K562 (cell line): ENCODE measurements at regions not wholly inside any gene's neighbourhood (a gene's known extent, or its start where the extent isn't known, plus 50 kb on each side); places are given as distances from the start of the nearest gene placed in this dataset.

Source experiments
- ASH1L ChIP-seq: fragments of 450-650 bp; IDR thresholded peaks from 2 replicates; pipeline ENCODE4 v1.6.1; 2018; ENCODE audit warnings: borderline replicate concordance, mild to moderate bottlenecking, low read depth; ENCODE audit not compliant: partially characterized antibody
- POU5F1 ChIP-seq: fragments of 150-350 bp; IDR thresholded peaks from 2 replicates; pipeline ENCODE4 v1.6.1; 2014; ENCODE audit warnings: borderline replicate concordance, low read length, low read depth, mild to moderate bottlenecking; ENCODE audit not compliant: partially characterized antibody
- RAD51 ChIP-seq: fragments of 450-650 bp; IDR thresholded peaks from 2 replicates; pipeline ENCODE4 v1.7.1; 2016; ENCODE audit warnings: low read depth, mild to moderate bottlenecking, borderline replicate concordance
- TRIM24 ChIP-seq, 2 experiments: fragments of 450-650 bp; IDR thresholded peaks; 2 replicates each; pipeline ENCODE4 v1.6.1; 2016
- ZNF124 ChIP-seq: sonication (generic); formaldehyde crosslinking; IDR thresholded peaks from 2 replicates; pipeline ENCODE4 v1.8.1; 2022; ENCODE audit warnings: missing genetic modification reagents
- ZNF586 ChIP-seq: fragments of 450-650 bp; formaldehyde crosslinking; conservative IDR thresholded peaks from 2 replicates; pipeline ENCODE4 v1.4.0; 2020; ENCODE audit warnings: mild to moderate bottlenecking, moderate library complexity
- TF ChIP-seq, protein P1 (sequence below): fragments of 450-650 bp; IDR thresholded peaks from 2 replicates; pipeline ENCODE4 v1.7.0; 2016; ENCODE audit warnings: borderline replicate concordance
- TF ChIP-seq, protein P2 (sequence below): sonication (generic); formaldehyde crosslinking; IDR thresholded peaks from 2 replicates; pipeline ENCODE4 v1.5.0; 2020; ENCODE audit warnings: missing genetic modification reagents

DNA sequence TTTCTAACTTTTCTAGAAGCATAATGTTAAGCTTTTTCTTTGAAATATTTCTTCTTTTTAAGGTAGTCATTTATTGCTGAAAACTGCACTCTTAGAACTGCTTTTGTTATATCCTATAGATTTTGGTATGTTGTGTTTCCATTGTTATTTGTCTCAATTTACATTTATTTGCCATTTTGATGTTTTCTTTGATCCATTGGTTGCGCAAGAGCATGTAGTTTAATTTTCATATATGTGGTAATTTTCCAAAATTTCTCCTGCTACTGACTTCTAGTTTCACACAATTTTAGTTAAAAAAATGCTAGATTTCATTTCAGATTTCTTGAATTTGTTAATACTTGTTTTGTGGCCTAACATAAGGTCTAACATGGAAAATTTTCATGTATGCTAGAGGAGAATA lies 1029.3 kb upstream of the TYRP1 start:
- TF ChIP-seq, protein P1, sequence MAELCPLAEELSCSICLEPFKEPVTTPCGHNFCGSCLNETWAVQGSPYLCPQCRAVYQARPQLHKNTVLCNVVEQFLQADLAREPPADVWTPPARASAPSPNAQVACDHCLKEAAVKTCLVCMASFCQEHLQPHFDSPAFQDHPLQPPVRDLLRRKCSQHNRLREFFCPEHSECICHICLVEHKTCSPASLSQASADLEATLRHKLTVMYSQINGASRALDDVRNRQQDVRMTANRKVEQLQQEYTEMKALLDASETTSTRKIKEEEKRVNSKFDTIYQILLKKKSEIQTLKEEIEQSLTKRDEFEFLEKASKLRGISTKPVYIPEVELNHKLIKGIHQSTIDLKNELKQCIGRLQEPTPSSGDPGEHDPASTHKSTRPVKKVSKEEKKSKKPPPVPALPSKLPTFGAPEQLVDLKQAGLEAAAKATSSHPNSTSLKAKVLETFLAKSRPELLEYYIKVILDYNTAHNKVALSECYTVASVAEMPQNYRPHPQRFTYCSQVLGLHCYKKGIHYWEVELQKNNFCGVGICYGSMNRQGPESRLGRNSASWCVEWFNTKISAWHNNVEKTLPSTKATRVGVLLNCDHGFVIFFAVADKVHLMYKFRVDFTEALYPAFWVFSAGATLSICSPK: no peak
- TF ChIP-seq ZNF124 (CRISPR knock-in tag): no peak
- TF ChIP-seq TRIM24 (IDR thresholded peaks at IDR 0.05): no peak
- no peak for TF ChIP-seq ASH1L
- TF ChIP-seq RAD51: no peak
- TF ChIP-seq, protein P2, sequence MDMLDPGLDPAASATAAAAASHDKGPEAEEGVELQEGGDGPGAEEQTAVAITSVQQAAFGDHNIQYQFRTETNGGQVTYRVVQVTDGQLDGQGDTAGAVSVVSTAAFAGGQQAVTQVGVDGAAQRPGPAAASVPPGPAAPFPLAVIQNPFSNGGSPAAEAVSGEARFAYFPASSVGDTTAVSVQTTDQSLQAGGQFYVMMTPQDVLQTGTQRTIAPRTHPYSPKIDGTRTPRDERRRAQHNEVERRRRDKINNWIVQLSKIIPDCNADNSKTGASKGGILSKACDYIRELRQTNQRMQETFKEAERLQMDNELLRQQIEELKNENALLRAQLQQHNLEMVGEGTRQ (CRISPR knock-in tag): no peak
- TF ChIP-seq POU5F1: no peak
- no peak for TF ChIP-seq ZNF586
